Common myeloid progenitor, CD34-positive (primary cell): ENCODE measurements at regions not wholly inside any gene's neighbourhood (a gene's known extent, or its start where the extent isn't known, plus 50 kb on each side); places are given as distances from the start of the nearest gene placed in this dataset.

Experiments used
- CTCF ChIA-PET: fragments of 350-600 bp; sonication (Branson Sonifier 250); formaldehyde crosslinking; loops from one replicate; lab custom pipeline; 2021; ENCODE audit warnings: antibody characterized with exemption; lab: Charles Lee
- POLR2A ChIA-PET: fragments of 350-600 bp; sonication (Branson Sonifier 250); formaldehyde crosslinking; loops from one replicate; lab custom pipeline; 2021; ENCODE audit warnings: antibody characterized with exemption; lab: Charles Lee
- DNase-seq, 3 donors: peaks; one replicate each; pipeline versions ENCODE4 v3.0.0 to v3.0.0-alpha.2; 2013
- H3K27ac ChIP-seq, 2 experiments: 1 replicate in 1 of 2; 2 replicates in 1 of 2; pipeline ENCODE4 v1.7.0; 2013; ENCODE audit warnings: inconsistent platforms in 2 of 2, low read length in 2 of 2, mild to moderate bottlenecking in 2 of 2, low read depth in 1 of 2, moderate library complexity in 1 of 2; ENCODE audit not compliant: severe bottlenecking in 2 of 2, insufficient read depth in 1 of 2, poor library complexity in 1 of 2
- H3K27me3 ChIP-seq, 5 experiments: replicated peaks in 2 of 5; 1 replicate in 3 of 5; 2 replicates in 2 of 5; pipeline versions ENCODE4 v1.6.1 to v1.7.0; 2013; ENCODE audit warnings: low read length in 4 of 5, mild to moderate bottlenecking in 2 of 5, moderate library complexity in 2 of 5, inconsistent platforms in 1 of 5; ENCODE audit not compliant: insufficient read depth in 5 of 5, control insufficient read depth in 4 of 5
- H3K36me3 ChIP-seq, 4 experiments: 1 replicate in 2 of 4; 2 replicates in 2 of 4; pipeline versions ENCODE4 v1.6.1 to v1.7.0; 2013; ENCODE audit warnings: low read length in 3 of 4, control low read depth in 1 of 4, mild to moderate bottlenecking in 1 of 4; ENCODE audit not compliant: control insufficient read depth in 4 of 4, insufficient read depth in 4 of 4
- H3K4me1 ChIP-seq, 4 experiments: 1 replicate in 3 of 4; 2 replicates in 1 of 4; pipeline versions ENCODE4 v1.6.1 to v1.7.1; 2013; ENCODE audit warnings: low read length in 3 of 4, mild to moderate bottlenecking in 3 of 4, control low read depth in 1 of 4, inconsistent platforms in 1 of 4, moderate library complexity in 1 of 4; ENCODE audit not compliant: control insufficient read depth in 4 of 4, insufficient read depth in 4 of 4; ENCODE audit errors: control extremely low read depth in 1 of 4
- H3K4me3 ChIP-seq, 7 experiments: 1 replicate in 4 of 7; 2 replicates in 3 of 7; pipeline versions ENCODE4 v1.5.1 to v1.7.0; 2013; ENCODE audit warnings: mild to moderate bottlenecking in 7 of 7, low read length in 6 of 7, moderate library complexity in 6 of 7, inconsistent platforms in 2 of 7, low read depth in 2 of 7, control low read depth in 1 of 7; ENCODE audit not compliant: insufficient read depth in 4 of 7, control insufficient read depth in 1 of 7; ENCODE audit errors: extremely low read depth in 1 of 7
- H3K9me3 ChIP-seq, 5 experiments: 1 replicate in 4 of 5; 2 replicates in 1 of 5; pipeline versions ENCODE4 v1.6.1 to v1.7.1; 2013; ENCODE audit warnings: low read length in 4 of 5, mild to moderate bottlenecking in 2 of 5, inconsistent platforms in 1 of 5, low read depth in 1 of 5, moderate library complexity in 1 of 5; ENCODE audit not compliant: control insufficient read depth in 4 of 5, insufficient read depth in 2 of 5; ENCODE audit errors: control extremely low read depth in 1 of 5
- WGBS: methylation state at CpG from one replicate; pipeline ENCODE4 v1.1.5; 2013; ENCODE audit not compliant: insufficient coverage; 5-methylcytosine and 5-hydroxymethylcytosine counted together

- H3K9me3 ChIP-seq: no peaks in the 10 kb centered on the region
- ChIA-PET CTCF (no interaction called here), POLR2A (no interaction called here)
- H3K27ac ChIP-seq: no peak overlapping the region
- H3K36me3 ChIP-seq: no peaks in the 10 kb centered on the region
- H3K27me3 ChIP-seq: peaks cover 0 to 27% (median 4%) of the 10 kb centered on the region in 5 experiments
- WGBS: 100% methylated on average over 1 of the region's 3 CpGs
- H3K4me3 ChIP-seq: no peak overlapping the region
- H3K4me1 ChIP-seq: no peaks in the 10 kb centered on the region
- DNase-seq: no peak
Observed at GRCh38 chr6:163775313-163775712, 360.8 kb downstream of the QKI start.

DNA sequence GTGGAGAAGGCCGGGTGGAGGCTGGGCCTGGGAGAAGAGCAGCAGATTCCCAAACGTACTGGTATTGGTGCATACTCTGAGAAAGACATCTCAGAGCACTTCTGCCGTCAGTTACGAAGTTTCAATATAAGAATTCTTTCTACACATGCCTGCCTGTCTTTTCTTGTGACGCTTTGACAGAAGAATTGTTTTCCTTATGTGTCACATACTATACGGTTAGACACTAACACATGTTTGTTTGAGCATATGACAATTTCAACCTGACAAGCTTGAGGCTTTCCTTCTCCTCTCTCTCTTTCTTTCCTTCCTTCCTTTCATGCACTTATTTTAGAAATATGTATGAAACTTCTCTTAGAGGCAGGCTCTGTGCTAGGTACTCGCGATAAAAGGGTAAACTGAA, 360.0 kb downstream of the QKI start:
- no peaks in the 10 kb centered on the region for H3K9me3 ChIP-seq
- peaks cover 0 to 25% (median 4%) of the 10 kb centered on the region in 5 experiments for H3K27me3 ChIP-seq
- DNase-seq: no peak
- no peak overlapping the region for H3K4me3 ChIP-seq
- 95% methylated on average over 8 of the region's 8 CpGs for WGBS
- no peaks in the 10 kb centered on the region for H3K4me1 ChIP-seq
- CTCF ChIA-PET: no interaction called here
- POLR2A ChIA-PET: no interaction called here
- H3K27ac ChIP-seq: no peak overlapping the region
- H3K36me3 ChIP-seq: no peaks in the 10 kb centered on the region

DNA sequence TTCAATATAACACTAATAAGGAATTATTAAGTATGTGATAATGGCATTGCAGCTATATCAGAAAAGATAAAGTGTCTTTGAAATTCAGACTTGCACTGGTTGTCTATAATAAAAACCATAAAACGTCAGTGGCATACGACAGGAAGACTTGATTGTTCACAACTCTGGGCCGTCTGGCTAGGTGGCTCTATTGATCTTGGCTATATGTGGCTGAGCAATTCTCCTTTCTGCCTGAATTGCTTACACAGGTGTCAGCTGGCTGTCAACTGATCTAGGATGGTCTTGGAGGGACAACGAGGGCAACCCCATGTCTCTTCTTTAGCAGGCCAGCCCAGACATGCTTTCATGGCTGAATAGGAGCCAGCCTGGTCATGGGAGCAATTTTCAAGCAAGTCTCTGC, 359.1 kb downstream of the QKI start:
- POLR2A ChIA-PET: no interaction called here

GRCh38 chr6:163772701-163773100, 358.2 kb downstream of the QKI start:
- no peaks in the 10 kb centered on the region for H3K4me1 ChIP-seq
- CTCF ChIA-PET: interaction anchor here (0.9 kb wide), 1 partner anchor 23 kb away, joined by 3 read pairs; no protein-coding TSS in a partner anchor
- peaks cover 0 to 16% (median 4%) of the 10 kb centered on the region in 5 experiments for H3K27me3 ChIP-seq
- no peak overlapping the region for H3K4me3 ChIP-seq
- peaks cover 0 to 3% (median 0%) of the 10 kb centered on the region in 5 experiments for H3K9me3 ChIP-seq
- DNase-seq: no peak
- POLR2A ChIA-PET: interaction anchor here (0.6 kb wide), 1 partner anchor 489 kb away, joined by 3 read pairs; no protein-coding TSS in a partner anchor
- H3K36me3 ChIP-seq: no peaks in the 10 kb centered on the region
- no peak overlapping the region for H3K27ac ChIP-seq
- WGBS: no CpG with 5 or more reads among the region's 1 CpG

More for the DNA sequence above, 359.1 kb downstream of the QKI start:
- H3K36me3 ChIP-seq: no peaks in the 10 kb centered on the region
- WGBS: 100% methylated on average over 4 of the region's 4 CpGs
- CTCF ChIA-PET: interaction anchor here (0.6 kb wide), 1 partner anchor 17 kb away, joined by 3 read pairs; no protein-coding TSS in a partner anchor
- no peak overlapping the region for H3K4me3 ChIP-seq
- no peak for DNase-seq
- no peak overlapping the region for H3K27ac ChIP-seq
- H3K27me3 ChIP-seq: peaks cover 0 to 21% (median 4%) of the 10 kb centered on the region in 5 experiments
- H3K9me3 ChIP-seq: peaks cover 0 to 3% (median 0%) of the 10 kb centered on the region in 5 experiments
- H3K4me1 ChIP-seq: no peaks in the 10 kb centered on the region

DNA sequence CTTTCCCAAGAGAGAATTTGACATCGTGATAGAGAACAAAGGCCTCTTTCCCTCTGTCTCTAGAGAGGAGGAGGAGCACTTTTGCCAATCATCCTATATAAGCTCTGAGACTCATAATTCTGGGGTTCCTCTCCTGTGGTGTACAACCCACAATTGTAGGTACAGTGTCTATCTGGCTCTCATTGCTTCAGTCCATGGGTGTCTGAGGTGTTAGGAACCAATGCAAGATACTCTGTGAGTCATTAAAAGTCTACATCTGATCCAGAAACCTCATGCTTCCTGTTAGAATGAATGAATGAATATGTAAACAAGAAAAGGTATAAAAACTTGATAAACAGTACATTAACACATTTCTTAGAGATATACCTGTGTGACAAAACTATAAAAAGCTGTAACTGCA, 356.7 kb downstream of the QKI start:
- Histone ChIP-seq H3K4me3 (no peak overlapping the region), H3K36me3 (no peaks in the 10 kb centered on the region), H3K27me3 (peaks cover 0 to 17% (median 0%) of the 10 kb centered on the region in 5 experiments), H3K4me1 (no peaks in the 10 kb centered on the region), H3K27ac (no peak overlapping the region), H3K9me3 (peaks cover 0 to 3% (median 0%) of the 10 kb centered on the region in 5 experiments)
- DNase-seq: no peak
- ChIA-PET POLR2A (no interaction called here), CTCF (interaction anchor here (0.6 kb wide), 1 partner anchor 14 kb away, joined by 3 read pairs; no protein-coding TSS in a partner anchor)
- no CpG with 5 or more reads among the region's 1 CpG for WGBS

DNA sequence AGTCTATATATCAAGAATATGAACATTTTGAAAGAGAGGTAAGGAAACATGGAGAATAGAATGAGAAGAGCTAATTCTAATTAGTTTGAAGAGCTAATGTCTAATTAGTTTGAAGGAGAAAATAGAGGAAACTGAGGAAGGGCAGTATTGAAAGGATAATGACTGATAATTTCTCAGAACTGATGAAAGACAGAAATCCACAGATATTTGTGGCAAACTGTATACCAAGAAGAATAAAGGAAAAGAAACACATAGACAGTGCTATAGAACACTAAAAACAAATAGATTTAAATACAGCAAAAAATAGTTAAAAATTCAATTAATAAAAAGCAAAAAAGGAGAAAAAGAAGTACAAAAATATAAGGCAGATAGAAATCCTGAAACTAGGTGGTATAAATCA, 354.4 kb downstream of the QKI start:
- no peak overlapping the region for H3K27ac ChIP-seq
- no peak overlapping the region for H3K4me3 ChIP-seq
- ChIA-PET POLR2A (no interaction called here), CTCF (no interaction called here)
- no peaks in the 10 kb centered on the region for H3K36me3 ChIP-seq
- no peak for DNase-seq
- H3K9me3 ChIP-seq: peaks cover 0 to 3% (median 0%) of the 10 kb centered on the region in 5 experiments
- H3K4me1 ChIP-seq: no peaks in the 10 kb centered on the region
- H3K27me3 ChIP-seq: peaks cover 0 to 14% (median 2%) of the 10 kb centered on the region in 5 experiments

GRCh38 chr6:163766936-163767335, 352.4 kb downstream of the QKI start:
- no peak overlapping the region for H3K4me3 ChIP-seq
- no peak overlapping the region for H3K27ac ChIP-seq
- peaks cover 0 to 3% (median 0%) of the 10 kb centered on the region in 5 experiments for H3K9me3 ChIP-seq
- 100% methylated on average over 1 of the region's 2 CpGs for WGBS
- peaks cover 0 to 20% (median 3%) of the 10 kb centered on the region in 5 experiments for H3K27me3 ChIP-seq
- ChIA-PET POLR2A (no interaction called here), CTCF (no interaction called here)
- no peaks in the 10 kb centered on the region for H3K36me3 ChIP-seq
- DNase-seq: no peak
- H3K4me1 ChIP-seq: no peaks in the 10 kb centered on the region
